ENCODE measurements at regions not wholly inside any gene's neighbourhood (a gene's known extent, or its start where the extent isn't known, plus 50 kb on each side); places are given as distances from the start of the nearest gene placed in this dataset.

DNA sequence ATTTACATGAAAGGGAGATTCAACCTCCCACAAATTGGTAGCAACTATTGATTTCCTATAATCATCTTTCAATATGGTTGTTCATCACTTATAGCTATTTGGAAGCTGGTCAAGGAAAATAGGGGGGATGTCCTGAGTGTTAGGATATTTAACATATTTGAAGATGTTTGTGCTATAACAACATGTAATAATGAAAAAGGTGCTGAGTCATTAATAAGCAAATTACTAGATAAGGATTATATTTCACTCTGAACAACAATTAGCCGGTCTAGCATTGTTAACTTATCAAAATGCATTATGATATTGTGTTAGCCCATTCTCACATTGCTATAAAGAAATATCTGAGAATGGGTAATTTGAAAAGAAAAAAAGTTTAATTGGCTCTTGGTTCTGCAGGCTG is 225.8 kb upstream of the ARPP21 start:
- TF ChIP-seq CTCF (IDR thresholded peaks at IDR 0.05): no peak
- no peak for TF ChIP-seq SIN3A (IDR thresholded peaks at IDR 0.05; ENCODE audit: borderline replicate concordance, insufficient read depth, low read depth, low read length)
- TF ChIP-seq TCF7L2 (IDR thresholded peaks at IDR 0.05; ENCODE audit: low read depth, low read length): no peak
- TF ChIP-seq POLR2AphosphoS5 (IDR thresholded peaks at IDR 0.05; ENCODE audit: low read depth, low read length): no peak
- TF ChIP-seq REST (IDR thresholded peaks at IDR 0.05; ENCODE audit: insufficient read depth in 1 of 2, low read depth in 2 of 2, low read length in 1 of 2): no peak
